ENCODE measurements at regions not wholly inside any gene's neighbourhood (a gene's known extent, or its start where the extent isn't known, plus 50 kb on each side); places are given as distances from the start of the nearest gene placed in this dataset.

DNA sequence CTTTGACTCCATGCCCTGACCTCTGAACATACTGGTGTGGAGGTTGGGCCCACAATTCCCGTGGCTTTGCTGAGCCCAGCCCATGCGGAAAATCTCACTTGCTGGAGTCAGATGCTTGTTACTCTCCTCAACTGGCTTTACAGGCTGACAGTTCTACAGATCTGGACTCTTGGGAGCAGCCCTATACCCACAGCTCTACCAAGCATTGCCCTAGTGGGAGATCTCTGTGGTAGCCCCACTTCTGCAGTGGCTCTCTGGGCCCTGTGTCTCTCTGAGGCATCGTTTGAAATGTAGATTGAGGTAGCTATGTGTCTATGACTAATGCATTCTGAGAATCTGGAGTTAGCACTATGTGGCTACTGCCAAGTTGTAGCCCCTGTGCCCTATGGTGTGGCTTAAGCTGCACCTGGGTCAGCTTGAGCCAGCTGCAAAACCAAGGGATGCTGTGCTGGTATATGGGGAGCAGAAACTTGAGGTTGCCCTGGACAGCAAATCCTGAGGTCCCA is 625.8 kb upstream of the ALCAM start (continued):
- TF ChIP-seq, protein P1, sequence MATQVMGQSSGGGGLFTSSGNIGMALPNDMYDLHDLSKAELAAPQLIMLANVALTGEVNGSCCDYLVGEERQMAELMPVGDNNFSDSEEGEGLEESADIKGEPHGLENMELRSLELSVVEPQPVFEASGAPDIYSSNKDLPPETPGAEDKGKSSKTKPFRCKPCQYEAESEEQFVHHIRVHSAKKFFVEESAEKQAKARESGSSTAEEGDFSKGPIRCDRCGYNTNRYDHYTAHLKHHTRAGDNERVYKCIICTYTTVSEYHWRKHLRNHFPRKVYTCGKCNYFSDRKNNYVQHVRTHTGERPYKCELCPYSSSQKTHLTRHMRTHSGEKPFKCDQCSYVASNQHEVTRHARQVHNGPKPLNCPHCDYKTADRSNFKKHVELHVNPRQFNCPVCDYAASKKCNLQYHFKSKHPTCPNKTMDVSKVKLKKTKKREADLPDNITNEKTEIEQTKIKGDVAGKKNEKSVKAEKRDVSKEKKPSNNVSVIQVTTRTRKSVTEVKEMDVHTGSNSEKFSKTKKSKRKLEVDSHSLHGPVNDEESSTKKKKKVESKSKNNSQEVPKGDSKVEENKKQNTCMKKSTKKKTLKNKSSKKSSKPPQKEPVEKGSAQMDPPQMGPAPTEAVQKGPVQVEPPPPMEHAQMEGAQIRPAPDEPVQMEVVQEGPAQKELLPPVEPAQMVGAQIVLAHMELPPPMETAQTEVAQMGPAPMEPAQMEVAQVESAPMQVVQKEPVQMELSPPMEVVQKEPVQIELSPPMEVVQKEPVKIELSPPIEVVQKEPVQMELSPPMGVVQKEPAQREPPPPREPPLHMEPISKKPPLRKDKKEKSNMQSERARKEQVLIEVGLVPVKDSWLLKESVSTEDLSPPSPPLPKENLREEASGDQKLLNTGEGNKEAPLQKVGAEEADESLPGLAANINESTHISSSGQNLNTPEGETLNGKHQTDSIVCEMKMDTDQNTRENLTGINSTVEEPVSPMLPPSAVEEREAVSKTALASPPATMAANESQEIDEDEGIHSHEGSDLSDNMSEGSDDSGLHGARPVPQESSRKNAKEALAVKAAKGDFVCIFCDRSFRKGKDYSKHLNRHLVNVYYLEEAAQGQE (IDR thresholded peaks at IDR 0.05; ENCODE audit: low read depth, low read length): no peak
- TF ChIP-seq, protein P2, sequence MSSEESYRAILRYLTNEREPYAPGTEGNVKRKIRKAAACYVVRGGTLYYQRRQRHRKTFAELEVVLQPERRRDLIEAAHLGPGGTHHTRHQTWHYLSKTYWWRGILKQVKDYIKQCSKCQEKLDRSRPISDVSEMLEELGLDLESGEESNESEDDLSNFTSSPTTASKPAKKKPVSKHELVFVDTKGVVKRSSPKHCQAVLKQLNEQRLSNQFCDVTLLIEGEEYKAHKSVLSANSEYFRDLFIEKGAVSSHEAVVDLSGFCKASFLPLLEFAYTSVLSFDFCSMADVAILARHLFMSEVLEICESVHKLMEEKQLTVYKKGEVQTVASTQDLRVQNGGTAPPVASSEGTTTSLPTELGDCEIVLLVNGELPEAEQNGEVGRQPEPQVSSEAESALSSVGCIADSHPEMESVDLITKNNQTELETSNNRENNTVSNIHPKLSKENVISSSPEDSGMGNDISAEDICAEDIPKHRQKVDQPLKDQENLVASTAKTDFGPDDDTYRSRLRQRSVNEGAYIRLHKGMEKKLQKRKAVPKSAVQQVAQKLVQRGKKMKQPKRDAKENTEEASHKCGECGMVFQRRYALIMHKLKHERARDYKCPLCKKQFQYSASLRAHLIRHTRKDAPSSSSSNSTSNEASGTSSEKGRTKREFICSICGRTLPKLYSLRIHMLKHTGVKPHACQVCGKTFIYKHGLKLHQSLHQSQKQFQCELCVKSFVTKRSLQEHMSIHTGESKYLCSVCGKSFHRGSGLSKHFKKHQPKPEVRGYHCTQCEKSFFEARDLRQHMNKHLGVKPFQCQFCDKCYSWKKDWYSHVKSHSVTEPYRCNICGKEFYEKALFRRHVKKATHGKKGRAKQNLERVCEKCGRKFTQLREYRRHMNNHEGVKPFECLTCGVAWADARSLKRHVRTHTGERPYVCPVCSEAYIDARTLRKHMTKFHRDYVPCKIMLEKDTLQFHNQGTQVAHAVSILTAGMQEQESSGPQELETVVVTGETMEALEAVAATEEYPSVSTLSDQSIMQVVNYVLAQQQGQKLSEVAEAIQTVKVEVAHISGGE (CRISPR knock-in tag; IDR thresholded peaks at IDR 0.05): no peak
- TF ChIP-seq EGR1 (IDR thresholded peaks at IDR 0.05; ENCODE audit: borderline replicate concordance in 1 of 2, low read depth in 2 of 2, low read length in 2 of 2): no peak

DNA sequence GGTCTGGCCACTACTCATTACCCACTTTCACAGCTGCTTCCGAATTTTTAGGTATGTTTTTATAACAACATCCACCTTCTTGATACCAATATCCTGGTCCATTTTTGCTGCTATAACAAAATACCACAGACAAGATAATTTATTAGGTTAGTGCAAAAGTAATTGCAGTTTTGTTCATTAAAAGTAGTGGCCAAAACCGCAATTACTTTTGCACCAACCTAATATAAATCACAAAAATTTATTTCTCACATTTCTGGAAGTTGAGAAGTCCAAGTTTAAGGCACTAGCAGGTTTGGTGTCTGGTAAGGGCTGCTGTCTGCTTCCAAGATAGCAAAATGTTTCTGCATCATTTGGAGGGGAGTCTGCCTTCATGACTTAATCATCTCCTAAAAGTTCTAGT is 624.7 kb upstream of the ALCAM start:
- no peak overlapping the region for H2AFZ ChIP-seq (ENCODE audit: control insufficient read depth, low read depth, low read length)
- no peaks in the 10 kb centered on the region for H4K20me1 ChIP-seq (ENCODE audit: control insufficient read depth, insufficient read depth)
- H3K79me2 ChIP-seq (ENCODE audit: control insufficient read depth, insufficient read depth, low read length): no peaks in the 10 kb centered on the region
- H3K4me1 ChIP-seq (ENCODE audit: control insufficient read depth, insufficient read depth, low read length): no peaks in the 10 kb centered on the region
- no peak overlapping the region for H3K9ac ChIP-seq (ENCODE audit: control insufficient read depth, insufficient read depth, low read length)
- intact Hi-C loops (cut with micrococcal nuclease; ENCODE audit: unreplicated experiment): no loop called here
- BruUV-seq (replicated peaks): no TSS peak
- ChIA-PET SMC1A (ENCODE audit: uncharacterized antibody, unreplicated experiment) (interaction anchor here (0.6 to 1.5 kb wide), 2 partner anchors 21 to 1084 kb away, joined by 3 to 4 read pairs; no protein-coding TSS in a partner anchor), RAD21 (ENCODE audit: unreplicated experiment) (no interaction called here), CTCF (no interaction called here), POLR2A (no interaction called here)
- FAIRE-seq (no peak), DNase-seq (ENCODE audit: low read depth, low spot score) (no peak), ATAC-seq (no peak)
- in situ Hi-C loops (cut with MboI): no loop called here
- H3K4me2 ChIP-seq (ENCODE audit: control insufficient read depth, insufficient read depth): no peak overlapping the region
- WGBS (ENCODE audit: insufficient coverage, insufficient replicate concordance, low lambda C conversion rate, missing lambda C conversion rate): 21% methylated on average over 2 of the region's 2 CpGs
- no peaks in the 10 kb centered on the region for H3K36me3 ChIP-seq (ENCODE audit: control insufficient read depth in 2 of 2, insufficient read depth in 2 of 2, low read length in 1 of 2)
- H3K4me3 ChIP-seq: no peak overlapping the region
- no peak overlapping the region for H3K27ac ChIP-seq (ENCODE audit: control insufficient read depth, insufficient read depth)
- no peaks in the 10 kb centered on the region for H3K27me3 ChIP-seq (replicated peaks in 1 of 2; ENCODE audit: control insufficient read depth in 2 of 2, insufficient read depth in 2 of 2, low read length in 1 of 2)
- H3K9me3 ChIP-seq (replicated peaks; ENCODE audit: control insufficient read depth, insufficient read depth, low read length): no peaks in the 10 kb centered on the region
- no peak for TF ChIP-seq SIX5 (IDR thresholded peaks at IDR 0.05; ENCODE audit: low read depth, low read length, severe bottlenecking)
- no peak for TF ChIP-seq RAD21 (IDR thresholded peaks at IDR 0.05; ENCODE audit: insufficient read depth, low read depth, low read length)
- no peak for TF ChIP-seq JUND (IDR thresholded peaks at IDR 0.05; ENCODE audit: low read depth, low read length)
- no peak for TF ChIP-seq CHD1 (IDR thresholded peaks at IDR 0.05; ENCODE audit: low read depth, low read length)
- no peak for TF ChIP-seq RB1 (IDR thresholded peaks at IDR 0.05; ENCODE audit: borderline replicate concordance)
- TF ChIP-seq, protein P3, sequence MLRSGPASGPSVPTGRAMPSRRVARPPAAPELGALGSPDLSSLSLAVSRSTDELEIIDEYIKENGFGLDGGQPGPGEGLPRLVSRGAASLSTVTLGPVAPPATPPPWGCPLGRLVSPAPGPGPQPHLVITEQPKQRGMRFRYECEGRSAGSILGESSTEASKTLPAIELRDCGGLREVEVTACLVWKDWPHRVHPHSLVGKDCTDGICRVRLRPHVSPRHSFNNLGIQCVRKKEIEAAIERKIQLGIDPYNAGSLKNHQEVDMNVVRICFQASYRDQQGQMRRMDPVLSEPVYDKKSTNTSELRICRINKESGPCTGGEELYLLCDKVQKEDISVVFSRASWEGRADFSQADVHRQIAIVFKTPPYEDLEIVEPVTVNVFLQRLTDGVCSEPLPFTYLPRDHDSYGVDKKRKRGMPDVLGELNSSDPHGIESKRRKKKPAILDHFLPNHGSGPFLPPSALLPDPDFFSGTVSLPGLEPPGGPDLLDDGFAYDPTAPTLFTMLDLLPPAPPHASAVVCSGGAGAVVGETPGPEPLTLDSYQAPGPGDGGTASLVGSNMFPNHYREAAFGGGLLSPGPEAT (IDR thresholded peaks at IDR 0.05; ENCODE audit: low read depth): no peak
- no peak for TF ChIP-seq MYC (IDR thresholded peaks at IDR 0.05; ENCODE audit: insufficient read depth, insufficient read length, insufficient replicate concordance, low read length, severe bottlenecking)
- TF ChIP-seq SMAD5 (IDR thresholded peaks at IDR 0.05; ENCODE audit: low read depth): no peak
- TF ChIP-seq POU2F2 (IDR thresholded peaks at IDR 0.05; ENCODE audit: borderline replicate concordance, low read depth, low read length): no peak
- TF ChIP-seq ZBED1 (IDR thresholded peaks at IDR 0.05; ENCODE audit: borderline replicate concordance): no peak
